ENCODE measurements at regions not wholly inside any gene's neighbourhood (a gene's known extent, or its start where the extent isn't known, plus 50 kb on each side); places are given as distances from the start of the nearest gene placed in this dataset.
A peak's percentile ranks its signal among the peaks of the same experiment; 100 is the strongest.
"Not testable (repeated sequence)": the region's sequence is repeated elsewhere in the genome, so short reads cannot be mapped to it uniquely, and the experiment has no call there.

DNA sequence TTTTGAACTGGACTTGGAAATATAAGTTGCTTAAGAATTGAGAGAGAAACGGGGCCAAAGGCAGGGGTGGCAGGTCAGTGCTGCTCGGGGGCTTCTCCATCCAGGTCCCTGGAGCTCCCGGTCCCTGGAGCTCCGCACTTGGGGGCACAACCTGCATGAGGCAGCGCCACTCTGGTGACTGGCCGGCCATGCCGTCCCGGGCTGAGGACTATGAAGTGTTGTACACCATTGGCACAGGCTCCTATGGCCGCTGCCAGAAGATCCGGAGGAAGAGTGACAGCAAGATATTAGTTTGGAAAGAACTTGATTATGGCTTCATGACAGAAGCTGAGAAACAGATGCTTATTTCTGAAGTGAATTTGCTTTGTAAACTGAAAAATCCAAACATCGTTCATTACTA lies 76.9 kb upstream of the POTEG start:
- H3K4me3 ChIP-seq (ENCODE audit: low read depth in 1 of 3, low read length in 3 of 3); DNase-seq; FAIRE-seq; H3K36me3 ChIP-seq (ENCODE audit: control insufficient read depth in 3 of 3, insufficient read depth in 2 of 3, low read depth in 1 of 3, low read length in 3 of 3); H3K27me3 ChIP-seq (ENCODE audit: control insufficient read depth in 3 of 3, insufficient read depth in 3 of 3, low read length in 3 of 3); H3K4me1 ChIP-seq (ENCODE audit: control insufficient read depth in 3 of 3, insufficient read depth in 2 of 3, low read depth in 1 of 3, low read length in 2 of 3); H3K9me3 ChIP-seq (ENCODE audit: control insufficient read depth in 2 of 2, insufficient read depth in 1 of 2, low read depth in 1 of 2, low read length in 1 of 2); H3K27ac ChIP-seq (ENCODE audit: low read depth in 1 of 3, low read length in 2 of 3): not testable (repeated sequence)
- 79 to 87% (median 83%) methylated on average over 5 to 7 of the region's 11 CpGs for WGBS, 3 donors

DNA sequence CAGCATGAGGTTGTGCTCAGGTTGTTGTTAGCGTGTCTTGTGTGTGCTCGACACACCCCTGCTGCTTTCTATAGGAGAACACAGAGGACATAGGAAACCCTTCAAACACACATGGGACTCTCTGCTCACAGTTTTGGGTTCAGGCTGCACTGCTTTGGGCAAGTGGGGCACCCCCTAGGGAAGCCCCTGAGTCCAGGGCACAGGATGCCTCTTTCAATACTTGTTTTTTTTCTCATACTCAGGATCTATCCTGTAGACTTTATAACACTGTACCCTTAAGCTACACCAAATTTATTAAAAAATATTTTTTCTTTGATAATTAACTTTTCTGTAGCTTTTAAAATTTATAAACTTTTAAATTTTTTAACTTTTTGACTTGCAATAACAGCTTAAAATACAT lies 55.3 kb upstream of the POTEG start:
- DNase-seq: not testable (repeated sequence)

GRCh38 chr14:19488457-19488856 lies 54.3 kb upstream of the POTEG start:
- not testable (repeated sequence) for DNase-seq; H3K9me3 ChIP-seq (ENCODE audit: control insufficient read depth in 2 of 2, insufficient read depth in 1 of 2, low read depth in 1 of 2, low read length in 1 of 2); H3K4me3 ChIP-seq (ENCODE audit: low read depth in 1 of 3, low read length in 3 of 3); FAIRE-seq; H3K27me3 ChIP-seq (ENCODE audit: control insufficient read depth in 3 of 3, insufficient read depth in 3 of 3, low read length in 3 of 3); H3K4me1 ChIP-seq (ENCODE audit: control insufficient read depth in 3 of 3, insufficient read depth in 2 of 3, low read depth in 1 of 3, low read length in 2 of 3); H3K27ac ChIP-seq (ENCODE audit: low read depth in 1 of 3, low read length in 2 of 3); H3K36me3 ChIP-seq (ENCODE audit: control insufficient read depth in 3 of 3, insufficient read depth in 2 of 3, low read depth in 1 of 3, low read length in 3 of 3)
- 76 to 88% (median 83%) methylated on average over 2 of the region's 3 CpGs for WGBS, 3 donors

More for the DNA sequence above, 55.3 kb upstream of the POTEG start:
- not testable (repeated sequence) for H3K9me3 ChIP-seq (ENCODE audit: control insufficient read depth in 2 of 2, insufficient read depth in 1 of 2, low read depth in 1 of 2, low read length in 1 of 2); H3K36me3 ChIP-seq (ENCODE audit: control insufficient read depth in 3 of 3, insufficient read depth in 2 of 3, low read depth in 1 of 3, low read length in 3 of 3); H3K27me3 ChIP-seq (ENCODE audit: control insufficient read depth in 3 of 3, insufficient read depth in 3 of 3, low read length in 3 of 3); H3K4me3 ChIP-seq (ENCODE audit: low read depth in 1 of 3, low read length in 3 of 3); H3K4me1 ChIP-seq (ENCODE audit: control insufficient read depth in 3 of 3, insufficient read depth in 2 of 3, low read depth in 1 of 3, low read length in 2 of 3); H3K27ac ChIP-seq (ENCODE audit: low read depth in 1 of 3, low read length in 2 of 3)
- FAIRE-seq: peak; percentile 49
- WGBS, 3 donors: 83 to 92% (median 87%) methylated on average over 2 of the region's 2 CpGs

DNA sequence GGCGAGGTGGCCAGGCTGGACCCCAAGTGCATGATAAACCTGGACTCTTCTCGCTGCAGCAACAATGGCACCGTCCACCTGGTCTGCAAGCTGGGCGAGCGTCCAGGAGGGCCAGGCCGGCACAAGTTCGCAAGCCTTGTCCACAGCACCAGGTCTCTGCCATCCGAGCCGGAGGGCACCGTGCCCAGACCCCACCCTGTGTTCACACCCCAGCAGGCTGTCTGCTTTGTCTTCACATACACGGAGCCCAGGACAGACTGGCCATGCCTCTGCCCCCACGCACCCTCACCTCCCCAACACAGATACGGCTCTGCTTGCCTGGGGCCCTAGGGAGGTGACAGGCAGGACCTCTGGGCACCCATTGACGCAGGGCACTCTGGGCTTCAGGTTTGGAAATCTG lies 53.5 kb upstream of the POTEG start:
- H3K4me3 ChIP-seq (ENCODE audit: low read depth in 1 of 3, low read length in 3 of 3); FAIRE-seq; H3K36me3 ChIP-seq (ENCODE audit: control insufficient read depth in 3 of 3, insufficient read depth in 2 of 3, low read depth in 1 of 3, low read length in 3 of 3); H3K27me3 ChIP-seq (ENCODE audit: control insufficient read depth in 3 of 3, insufficient read depth in 3 of 3, low read length in 3 of 3); H3K4me1 ChIP-seq (ENCODE audit: control insufficient read depth in 3 of 3, insufficient read depth in 2 of 3, low read depth in 1 of 3, low read length in 2 of 3); H3K9me3 ChIP-seq (ENCODE audit: control insufficient read depth in 2 of 2, insufficient read depth in 1 of 2, low read depth in 1 of 2, low read length in 1 of 2); DNase-seq; H3K27ac ChIP-seq (ENCODE audit: low read depth in 1 of 3, low read length in 2 of 3): not testable (repeated sequence)
- WGBS, 3 donors: no CpG with 5 or more reads among the region's 14 CpGs

GRCh38 chr14:19487265-19487664 lies 53.1 kb upstream of the POTEG start:
- not testable (repeated sequence) for H3K9me3 ChIP-seq (ENCODE audit: control insufficient read depth in 2 of 2, insufficient read depth in 1 of 2, low read depth in 1 of 2, low read length in 1 of 2); H3K4me3 ChIP-seq (ENCODE audit: low read depth in 1 of 3, low read length in 3 of 3); H3K27me3 ChIP-seq (ENCODE audit: control insufficient read depth in 3 of 3, insufficient read depth in 3 of 3, low read length in 3 of 3); DNase-seq; H3K36me3 ChIP-seq (ENCODE audit: control insufficient read depth in 3 of 3, insufficient read depth in 2 of 3, low read depth in 1 of 3, low read length in 3 of 3); H3K27ac ChIP-seq (ENCODE audit: low read depth in 1 of 3, low read length in 2 of 3); FAIRE-seq; H3K4me1 ChIP-seq (ENCODE audit: control insufficient read depth in 3 of 3, insufficient read depth in 2 of 3, low read depth in 1 of 3, low read length in 2 of 3)
- WGBS, 3 donors: 89 to 95% (median 91%) methylated on average over 8 to 10 of the region's 15 CpGs

- H3K27ac ChIP-seq (ENCODE audit: low read depth in 1 of 3, low read length in 2 of 3); H3K27me3 ChIP-seq (ENCODE audit: control insufficient read depth in 3 of 3, insufficient read depth in 3 of 3, low read length in 3 of 3); H3K9me3 ChIP-seq (ENCODE audit: control insufficient read depth in 2 of 2, insufficient read depth in 1 of 2, low read depth in 1 of 2, low read length in 1 of 2); H3K4me3 ChIP-seq (ENCODE audit: low read depth in 1 of 3, low read length in 3 of 3); H3K36me3 ChIP-seq (ENCODE audit: control insufficient read depth in 3 of 3, insufficient read depth in 2 of 3, low read depth in 1 of 3, low read length in 3 of 3); FAIRE-seq; H3K4me1 ChIP-seq (ENCODE audit: control insufficient read depth in 3 of 3, insufficient read depth in 2 of 3, low read depth in 1 of 3, low read length in 2 of 3): not testable (repeated sequence)
- peak in 1 of 2 donors; percentile 0 for DNase-seq
- 81 to 93% (median 90%) methylated on average over 4 of the region's 9 CpGs for WGBS, 3 donors
These were observed 51.2 kb upstream of the POTEG start for GRCh38 chr14:19485346-19485745.

All from small intestine (tissue), 7 donors.